Renal pelvis (tissue), 1 donor: ENCODE measurements at regions not wholly inside any gene's neighbourhood (a gene's known extent, or its start where the extent isn't known, plus 50 kb on each side); places are given as distances from the start of the nearest gene placed in this dataset.

Experiments
- DNase-seq: peaks from one replicate; pipeline ENCODE4 v3.0.0-alpha.2; 2013

DNA sequence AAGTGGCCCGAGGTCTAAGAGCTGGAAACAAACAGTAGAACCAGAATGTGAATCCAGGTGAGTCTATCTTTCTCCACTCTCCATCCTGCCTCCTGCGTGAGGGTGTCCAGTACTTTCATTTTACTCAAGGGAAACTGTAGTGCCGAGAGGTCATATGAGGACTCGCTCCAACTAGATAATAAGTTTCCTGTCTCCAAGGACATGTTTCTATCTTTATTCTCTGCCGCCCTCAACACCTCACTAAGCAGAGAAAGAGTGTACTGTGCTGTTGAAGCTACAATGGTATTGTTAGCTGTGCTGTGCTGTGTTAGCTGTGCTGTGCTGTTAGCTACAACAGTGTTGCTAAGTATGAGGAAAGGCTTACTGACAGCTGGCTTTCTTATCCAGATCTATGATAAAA lies 137.9 kb upstream of the COL8A1 start:
- DNase-seq = no peak

DNA sequence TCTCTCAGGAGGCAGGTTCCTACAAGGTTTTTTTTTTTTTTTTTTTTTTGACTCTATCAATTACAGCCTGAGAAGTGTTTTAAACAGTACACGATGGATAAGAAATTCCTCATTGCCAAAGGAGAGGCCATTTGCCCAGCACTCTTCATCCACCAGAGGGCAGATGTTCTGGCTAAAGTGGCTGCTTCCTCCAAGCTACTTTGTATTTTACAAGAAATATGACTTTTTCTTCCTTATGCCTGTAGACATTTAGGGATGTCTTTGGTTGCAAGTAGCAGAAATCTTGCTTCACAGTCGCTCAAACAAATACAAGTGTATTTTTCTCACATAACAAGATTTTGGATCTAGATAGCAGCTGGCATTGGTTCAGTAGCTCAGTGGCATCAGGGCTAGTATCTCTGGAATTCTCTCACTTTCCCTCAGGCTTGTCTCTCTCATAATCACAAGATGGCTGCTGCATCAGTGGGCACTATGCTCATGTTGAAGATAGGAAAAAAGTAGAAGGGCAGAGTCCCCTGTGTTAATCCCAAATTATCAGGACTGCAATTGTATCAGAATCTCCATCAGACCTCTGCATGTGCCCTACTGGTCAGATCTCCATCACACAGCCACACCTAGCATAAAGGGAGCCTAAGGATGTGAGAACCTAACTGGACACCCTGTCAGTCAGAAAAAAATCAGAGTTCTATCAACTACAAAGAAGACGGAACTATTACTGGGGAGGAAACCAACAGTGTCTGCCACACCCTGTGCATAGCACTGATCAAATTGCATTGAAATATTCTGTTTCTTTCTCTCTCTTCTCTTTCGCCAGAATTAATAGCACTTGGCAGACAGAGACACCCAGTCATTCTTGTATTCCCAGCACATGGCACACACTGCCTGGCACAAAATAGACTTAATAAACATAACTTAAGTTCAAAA lies 138.9 kb upstream of the COL8A1 start:
- DNase-seq = peak; percentile 20

DNA sequence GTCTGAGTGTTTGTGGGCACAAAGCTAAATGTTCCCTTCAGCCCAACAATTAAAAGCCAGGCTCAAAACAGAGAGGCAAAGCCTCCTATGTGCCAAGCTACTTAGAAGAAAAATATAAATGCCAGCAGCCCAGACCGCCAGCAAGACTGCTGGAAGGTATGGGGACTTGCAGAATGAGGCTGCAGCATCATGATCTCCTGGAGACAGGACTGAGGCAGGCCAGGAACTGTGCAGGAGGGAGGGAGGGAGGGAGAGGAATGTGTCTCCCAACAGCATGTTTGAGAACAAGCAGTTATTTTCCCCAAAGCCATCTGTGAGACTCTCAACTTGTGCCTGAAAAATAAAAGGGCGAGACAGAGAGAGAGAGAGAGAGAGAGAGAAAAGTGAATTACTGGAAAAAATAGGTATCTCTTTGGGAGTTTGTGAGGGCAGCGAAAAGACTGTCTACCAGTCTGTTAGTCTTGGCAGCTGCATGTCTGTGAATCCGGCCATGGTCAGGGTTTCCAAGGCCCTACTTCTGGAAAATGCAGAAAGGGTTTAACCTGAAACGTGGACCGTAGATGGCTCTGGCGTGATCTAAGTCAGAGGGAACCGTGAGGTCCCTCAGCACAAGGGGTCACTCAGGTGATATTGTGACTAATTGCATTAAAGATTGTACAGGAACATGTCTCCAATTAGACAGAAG lies 139.7 kb upstream of the COL8A1 start:
- no peak for DNase-seq

DNA sequence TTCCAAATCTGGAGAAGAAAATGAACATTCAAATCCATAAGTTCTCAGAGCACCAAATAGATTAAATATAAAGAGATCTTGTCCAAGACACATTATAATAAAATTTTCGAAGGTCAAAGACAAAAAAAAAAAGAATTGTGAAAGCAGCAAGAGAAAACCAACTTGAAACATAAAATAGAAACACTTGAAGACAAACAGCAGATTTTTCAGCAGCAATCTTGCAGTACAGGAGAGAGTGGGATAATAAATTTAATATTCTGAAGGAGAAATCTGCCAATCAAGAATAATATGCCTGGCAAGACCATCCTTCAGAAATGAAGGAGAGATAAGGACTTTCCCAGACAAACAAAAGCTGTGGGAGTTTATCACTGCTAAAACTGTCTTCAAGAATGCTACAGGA lies 150.5 kb upstream of the COL8A1 start:
- no peak for DNase-seq

DNA sequence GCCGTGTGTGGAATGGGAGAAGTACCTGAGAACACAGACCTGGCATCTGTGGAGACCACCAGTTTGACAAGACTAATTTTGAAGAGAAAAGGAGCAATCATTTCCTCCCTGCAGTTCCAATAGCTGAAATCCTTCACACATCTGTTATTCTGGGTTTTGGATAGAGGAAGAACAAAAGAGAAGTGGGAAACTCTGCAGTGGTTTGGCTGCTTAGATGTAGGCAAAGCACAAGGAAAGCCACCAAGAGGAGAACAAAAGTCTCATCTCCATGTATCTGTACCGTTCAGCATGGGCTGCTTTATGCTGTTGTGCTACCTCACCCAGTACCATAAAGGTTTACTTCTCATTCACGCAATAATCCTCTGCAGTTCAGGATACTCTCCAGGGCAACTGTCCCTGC lies 153.1 kb upstream of the COL8A1 start:
- DNase-seq = no peak

DNA sequence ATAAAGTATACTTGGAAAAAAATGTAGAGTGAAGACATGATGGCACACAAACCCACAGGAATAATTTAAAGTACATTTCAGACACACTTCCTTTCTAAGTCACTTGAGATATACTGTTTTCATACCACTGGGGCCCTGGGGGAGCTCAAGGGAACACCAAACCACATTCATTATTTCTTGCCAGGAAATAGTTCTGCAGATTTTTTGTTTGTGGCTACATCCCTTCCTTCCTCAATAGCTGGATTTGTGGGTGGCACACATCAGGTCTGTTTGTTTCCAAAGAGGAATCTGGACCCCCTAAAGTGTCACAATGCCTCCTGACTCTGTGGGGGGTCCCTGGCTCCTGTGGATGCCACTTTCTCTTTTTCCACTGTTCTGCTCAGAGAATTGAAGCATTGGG lies 153.5 kb upstream of the COL8A1 start:
- DNase-seq = no peak

DNA sequence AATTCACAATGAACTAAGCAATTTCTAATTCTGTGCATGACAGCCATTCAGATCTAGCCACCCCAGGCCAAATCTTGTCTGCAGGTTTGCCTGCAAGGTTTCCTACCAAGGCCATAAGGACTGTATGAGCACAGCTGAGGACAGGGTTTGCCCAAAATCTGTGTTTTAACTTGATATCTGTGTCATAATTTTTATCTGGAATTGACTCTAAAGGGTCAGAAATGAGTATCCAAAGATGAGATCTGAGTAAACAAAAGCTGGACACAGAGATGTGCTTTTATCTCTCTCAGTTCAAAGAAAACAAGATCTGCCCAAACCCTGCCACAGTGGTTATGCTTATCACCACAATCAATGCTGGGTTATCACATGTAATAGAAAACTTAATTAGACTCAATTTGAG lies 154.6 kb upstream of the COL8A1 start:
- no peak for DNase-seq

DNA sequence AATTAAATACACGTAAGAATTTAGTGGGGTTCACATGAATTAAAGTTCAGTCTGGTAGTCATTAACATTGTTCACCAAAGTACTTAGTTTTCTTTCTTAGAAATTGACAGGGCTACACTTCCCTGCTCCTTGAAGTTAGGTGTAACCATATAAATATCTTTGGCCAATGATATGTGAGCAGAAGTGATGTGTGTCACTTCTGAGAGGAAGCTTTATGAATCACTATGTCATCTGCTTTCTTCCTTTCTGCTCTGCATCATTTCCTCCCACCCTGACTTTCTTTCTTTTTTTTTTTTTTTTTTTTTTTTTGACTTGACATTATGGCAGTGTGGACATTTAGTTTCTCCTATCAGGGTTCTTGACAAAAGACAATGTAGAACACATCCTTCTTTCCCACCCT lies 156.2 kb upstream of the COL8A1 start:
- no peak for DNase-seq

DNA sequence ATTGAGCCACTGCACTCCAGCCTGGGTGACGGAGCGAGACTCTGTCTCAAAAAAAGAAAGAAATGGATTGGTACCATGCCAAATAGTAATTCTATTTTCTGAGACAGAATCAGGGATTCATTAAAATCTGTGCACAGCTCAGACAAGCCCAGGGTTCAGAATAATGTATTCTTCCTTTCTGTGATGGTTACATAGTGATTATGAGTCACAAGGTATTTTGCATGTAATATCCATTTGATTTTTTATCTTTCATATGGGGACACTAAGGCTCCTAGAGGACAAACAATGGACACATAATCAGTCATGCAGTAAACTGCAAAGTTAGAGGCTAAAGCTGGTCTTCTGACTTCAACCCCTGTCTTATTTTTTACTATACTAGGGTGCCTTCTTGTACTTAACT lies 156.8 kb upstream of the COL8A1 start:
- no peak for DNase-seq

DNA sequence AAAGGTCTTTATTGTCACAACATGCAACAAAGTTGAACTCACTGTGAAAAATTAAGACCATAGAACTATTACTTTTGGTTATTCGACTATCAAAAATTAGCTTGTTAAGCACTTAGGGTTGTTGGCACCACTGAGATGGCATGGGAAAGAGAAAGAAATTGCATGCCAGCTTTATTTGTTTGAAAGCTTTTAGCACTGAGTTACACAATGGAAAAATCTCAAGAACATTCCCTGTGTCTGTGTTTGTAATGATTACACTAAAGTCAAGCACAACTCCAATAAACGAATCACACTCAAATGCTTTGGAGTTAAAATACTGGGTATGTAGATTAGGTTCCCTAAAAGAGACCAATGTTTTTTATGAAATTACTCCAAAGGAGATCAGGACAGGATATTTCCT lies 158.6 kb upstream of the COL8A1 start:
- DNase-seq = no peak

DNA sequence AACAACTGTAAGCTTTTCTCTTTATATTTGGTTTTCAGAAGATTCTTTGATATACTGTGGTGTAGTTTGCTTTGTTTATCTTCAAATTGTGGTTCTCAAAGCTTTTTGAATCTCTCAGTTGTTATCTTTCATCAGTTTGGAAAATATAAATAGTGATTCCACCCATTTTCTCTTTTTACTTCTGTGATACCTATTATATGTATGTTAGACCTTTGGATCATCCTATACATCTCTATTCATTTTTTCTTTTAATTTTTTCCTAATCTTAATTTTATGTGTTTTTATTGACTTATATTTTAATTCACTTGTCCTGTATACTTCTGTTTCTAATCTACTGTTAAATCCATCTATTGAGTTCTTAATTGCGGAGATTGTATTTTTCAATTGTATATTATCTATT lies 160.7 kb upstream of the COL8A1 start:
- DNase-seq = no peak

DNA sequence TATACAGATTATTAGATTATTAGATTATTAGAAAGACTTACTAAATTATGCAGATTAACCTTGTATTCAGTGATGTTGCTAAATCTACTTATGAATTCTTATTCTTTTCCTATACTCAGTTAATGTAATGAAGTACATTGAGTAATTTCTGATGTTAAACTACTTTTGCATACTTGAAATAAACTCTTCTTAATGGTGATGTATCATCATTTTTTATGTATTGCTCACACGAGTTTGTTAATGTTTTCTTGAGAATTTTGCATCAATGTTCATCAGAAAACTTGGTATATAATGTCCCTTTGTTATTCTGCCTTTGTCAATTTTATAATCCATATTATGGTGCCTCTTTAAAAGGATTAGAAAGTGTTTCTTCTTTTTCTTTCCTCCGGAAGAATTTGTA lies 163.2 kb upstream of the COL8A1 start:
- DNase-seq = no peak

DNA sequence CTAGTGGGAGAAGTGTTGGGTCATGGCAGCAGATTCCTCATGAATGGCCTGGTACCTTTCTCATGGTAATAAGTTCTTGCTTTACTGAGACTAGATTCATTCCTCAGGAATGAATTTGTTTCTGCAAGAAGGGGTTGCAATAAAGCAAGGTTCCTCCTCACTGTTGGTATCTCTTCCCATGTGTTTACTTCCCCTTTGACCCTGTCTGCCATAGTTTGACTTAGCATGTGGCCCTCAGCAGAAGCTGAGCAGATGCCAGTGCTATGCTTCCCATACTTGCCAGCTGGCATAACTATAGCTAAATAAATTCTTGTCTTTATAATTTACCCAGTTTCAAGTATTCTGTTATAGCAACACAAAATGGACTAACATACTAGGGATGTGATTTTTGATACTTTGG lies 163.6 kb upstream of the COL8A1 start:
- DNase-seq = no peak

DNA sequence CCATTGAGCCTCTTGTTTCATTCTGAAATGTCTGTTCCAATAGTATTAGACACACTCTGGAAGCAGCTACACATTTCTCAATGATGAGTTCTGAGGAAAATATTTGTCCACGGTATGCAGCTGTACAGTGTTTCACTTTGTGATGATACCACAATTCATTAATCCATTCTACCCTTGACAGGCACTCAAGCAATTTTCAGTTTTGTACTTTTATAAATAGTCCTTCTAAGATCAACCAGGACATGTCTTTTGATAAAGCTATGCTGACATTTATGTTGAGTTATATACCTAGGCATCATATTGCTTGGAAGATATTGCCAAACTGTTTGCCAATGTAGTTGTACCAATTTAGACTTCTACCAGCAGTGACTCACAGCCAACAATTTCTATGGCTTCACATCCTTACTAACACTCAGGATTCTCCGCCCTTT lies 165.1 kb upstream of the COL8A1 start:
- DNase-seq = no peak

DNA sequence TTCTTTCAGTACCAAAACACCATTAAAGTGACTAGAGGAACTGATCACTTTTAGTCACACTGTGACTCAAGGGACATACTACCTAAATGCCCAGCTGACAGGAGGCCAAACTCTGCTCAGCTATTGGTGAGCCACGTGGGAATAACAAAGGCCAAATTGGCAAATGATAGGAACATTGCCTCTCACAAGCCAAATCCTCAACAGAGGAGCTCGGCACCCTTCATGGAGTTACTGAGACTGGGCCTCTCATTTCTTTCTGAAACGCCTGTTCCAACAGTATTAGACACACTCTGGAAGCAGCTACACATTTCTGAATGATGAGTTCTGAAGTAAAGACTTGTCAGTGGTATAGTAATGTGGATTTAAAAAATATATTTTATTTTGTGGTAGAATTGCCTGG lies 166.0 kb upstream of the COL8A1 start:
- no peak for DNase-seq

DNA sequence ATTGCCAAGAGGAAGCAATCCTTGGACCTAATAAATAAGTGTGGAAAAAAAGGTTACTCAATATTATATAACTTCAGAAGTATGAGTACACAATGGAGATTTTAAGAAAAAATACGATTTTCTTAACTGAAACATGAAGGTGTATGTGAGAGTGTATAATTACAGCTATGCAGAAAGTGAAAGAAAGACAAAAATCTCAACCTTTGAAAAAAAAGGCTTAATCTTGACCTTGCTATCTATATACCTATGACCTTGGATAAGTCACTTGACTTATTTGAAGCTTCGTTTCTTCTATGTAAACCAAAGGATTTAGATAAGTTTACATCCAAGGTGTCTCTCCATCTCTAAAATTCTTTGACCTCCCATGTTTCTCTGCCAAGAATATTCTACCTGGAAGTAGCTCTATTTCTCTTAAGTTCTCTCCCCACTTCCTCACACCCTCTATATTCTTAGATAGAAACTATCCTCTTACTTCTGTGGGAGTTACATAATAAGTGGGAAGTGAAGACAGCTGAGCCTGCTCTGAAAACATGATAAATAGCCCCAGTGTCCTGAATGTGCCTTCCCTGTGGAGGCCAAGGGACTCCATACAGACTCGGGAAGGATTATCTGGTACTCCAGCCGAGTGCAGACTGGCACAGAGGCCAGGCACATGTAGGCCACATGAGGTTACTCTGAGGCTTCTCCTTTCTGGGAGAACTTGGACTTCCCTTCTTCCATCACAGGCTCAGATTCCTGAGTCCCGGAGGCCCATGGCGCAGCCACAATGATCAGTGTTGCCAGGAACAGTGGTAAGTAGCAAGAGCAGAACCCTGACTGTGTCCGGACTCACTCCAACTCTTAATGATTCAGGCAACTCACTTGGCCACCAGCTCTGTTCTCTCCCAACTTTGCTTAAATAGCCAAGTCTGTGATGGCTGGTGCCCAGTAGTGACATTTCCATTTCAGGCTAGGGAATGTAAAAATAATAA lies 166.8 kb upstream of the COL8A1 start:
- DNase-seq = no peak

DNA sequence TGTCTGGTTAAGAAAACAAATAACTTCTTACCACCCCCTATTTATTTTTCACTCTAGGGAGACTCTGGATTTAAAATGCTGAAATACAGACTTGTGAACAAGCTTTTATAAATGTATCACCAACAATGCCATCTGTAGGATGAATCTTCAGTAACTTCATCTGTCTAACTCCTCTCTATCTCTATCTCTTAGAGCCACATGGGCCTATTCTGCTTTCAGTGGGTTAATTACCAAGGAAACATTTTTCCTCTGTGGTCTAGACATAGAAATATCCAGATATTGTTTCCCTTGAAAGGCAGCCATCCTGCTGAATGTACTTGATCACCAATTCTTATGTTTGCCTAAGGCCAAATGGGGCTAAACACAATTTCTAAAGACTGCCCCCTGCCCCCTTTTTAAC lies 167.6 kb upstream of the COL8A1 start:
- no peak for DNase-seq

DNA sequence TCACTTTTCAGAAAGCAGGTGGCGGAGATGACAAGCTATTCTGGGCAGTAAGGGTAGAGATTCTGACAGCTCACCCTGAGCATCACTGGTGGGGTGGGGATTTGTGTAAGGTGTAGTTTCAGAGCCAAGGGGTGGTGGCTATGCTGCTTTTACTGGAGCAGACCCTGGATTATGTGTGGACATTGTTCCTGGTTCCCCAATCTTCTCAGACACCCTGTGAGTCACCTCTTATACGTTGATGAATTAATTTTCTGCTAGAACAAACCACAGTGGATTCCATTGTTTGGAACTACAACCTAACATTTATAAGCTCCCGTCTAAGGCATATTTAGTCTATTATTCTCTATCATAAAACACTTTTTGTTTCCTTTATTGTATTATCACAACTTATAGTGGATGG lies 169.5 kb upstream of the COL8A1 start:
- no peak for DNase-seq

DNA sequence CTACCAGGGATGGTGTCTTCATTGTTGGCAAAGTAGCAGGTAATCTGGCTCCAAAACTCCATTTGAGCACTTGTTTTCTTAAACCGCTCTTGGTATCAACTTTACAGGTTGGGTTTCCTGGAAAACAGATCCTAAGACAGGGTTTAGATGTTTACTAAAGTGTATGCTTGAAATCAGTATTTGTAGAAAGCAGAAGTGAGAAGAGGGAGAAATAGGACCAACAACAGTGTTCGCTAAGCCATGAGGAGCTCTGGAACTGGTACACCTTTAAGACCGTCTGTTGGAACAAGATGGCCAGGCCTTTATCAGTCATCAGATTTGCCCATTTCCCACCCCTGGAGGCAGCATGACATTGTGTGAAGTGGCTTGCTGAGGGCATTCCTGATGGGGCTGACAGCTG lies 171.0 kb upstream of the COL8A1 start:
- DNase-seq = no peak

DNA sequence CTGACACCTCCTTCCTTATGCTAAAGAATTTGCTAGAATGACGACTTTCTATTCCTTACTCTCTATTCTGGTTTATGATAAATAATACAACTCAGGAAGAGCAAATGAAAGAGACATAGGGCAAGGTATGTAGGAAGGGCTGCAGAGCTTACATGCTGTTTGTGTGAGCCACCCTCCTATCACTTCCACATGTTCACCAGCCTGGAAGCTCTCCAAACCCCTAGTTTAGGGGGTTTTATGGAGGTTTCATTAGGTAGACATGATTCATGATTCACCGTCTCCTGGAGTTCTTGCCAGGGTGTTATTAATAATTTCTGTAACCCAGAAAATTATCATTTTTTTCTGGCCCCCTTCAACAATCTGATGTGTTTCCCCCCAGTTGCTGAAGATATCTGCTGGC lies 172.1 kb upstream of the COL8A1 start:
- no peak for DNase-seq

DNA sequence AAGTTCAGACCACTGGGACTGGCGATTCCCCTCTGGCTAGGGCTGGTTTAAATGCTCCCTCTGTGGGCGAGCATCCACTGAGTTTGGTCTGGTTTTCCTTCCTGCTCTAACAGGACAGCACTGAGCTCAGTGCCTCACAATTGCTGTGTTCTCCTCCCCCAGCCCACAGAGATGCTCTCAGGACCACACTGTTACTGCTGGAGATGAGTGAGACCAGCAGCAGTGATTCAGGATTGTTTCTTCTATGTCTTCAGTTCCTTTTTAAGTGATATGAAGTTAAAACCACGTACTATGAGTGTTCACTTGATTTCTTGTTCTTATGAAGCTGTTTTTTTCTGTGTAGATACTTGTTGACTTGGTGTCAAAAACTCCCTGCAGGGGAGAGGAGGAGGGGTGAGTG lies 180.4 kb upstream of the COL8A1 start:
- no peak for DNase-seq

DNA sequence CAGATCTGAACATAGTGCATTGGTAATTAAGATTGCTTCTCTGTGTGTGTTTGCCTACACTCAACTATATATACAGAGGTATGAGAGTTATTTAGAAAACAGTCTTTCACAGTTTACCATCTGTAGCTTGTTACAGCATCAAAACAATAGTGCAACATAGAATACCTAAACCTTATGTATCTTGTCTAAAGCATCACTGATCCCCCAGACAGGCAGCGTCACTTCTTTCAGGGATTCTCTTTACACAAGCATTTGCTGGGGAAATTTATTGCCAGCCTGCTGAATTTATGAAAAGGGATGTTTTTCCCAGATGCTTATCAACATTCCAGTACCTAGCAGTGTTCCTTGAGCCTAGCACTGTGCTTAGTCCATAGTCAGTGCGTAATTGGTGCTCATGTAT lies 195.8 kb upstream of the COL8A1 start:
- DNase-seq = no peak
